ENCODE measurements at regions not wholly inside any gene's neighbourhood (a gene's known extent, or its start where the extent isn't known, plus 50 kb on each side); places are given as distances from the start of the nearest gene placed in this dataset.

GRCh38 chr2:47631792-47632398 is 61.1 kb upstream of the KCNK12 start:
- Histone ChIP-seq H3K4me3 (no peak overlapping the region), H3K9me3 (no peaks in the 10 kb centered on the region), H3K36me3 (no peaks in the 10 kb centered on the region), H3K4me1 (no peaks in the 10 kb centered on the region), H3K27ac (no peak overlapping the region), H3K27me3 (no peaks in the 10 kb centered on the region)
- in situ Hi-C loops (cut with MboI; ENCODE audit: low pct_ligation_motif_present in 1 of 4, low pct_unique_long_range_greater_than_20kb in 1 of 4, low sequenced_read_pairs in 3 of 4) = no loop called here
- TF ChIP-seq EP300 (IDR thresholded peaks at IDR 0.05; ENCODE audit: low read depth) = no peak
- TF ChIP-seq, protein P1, sequence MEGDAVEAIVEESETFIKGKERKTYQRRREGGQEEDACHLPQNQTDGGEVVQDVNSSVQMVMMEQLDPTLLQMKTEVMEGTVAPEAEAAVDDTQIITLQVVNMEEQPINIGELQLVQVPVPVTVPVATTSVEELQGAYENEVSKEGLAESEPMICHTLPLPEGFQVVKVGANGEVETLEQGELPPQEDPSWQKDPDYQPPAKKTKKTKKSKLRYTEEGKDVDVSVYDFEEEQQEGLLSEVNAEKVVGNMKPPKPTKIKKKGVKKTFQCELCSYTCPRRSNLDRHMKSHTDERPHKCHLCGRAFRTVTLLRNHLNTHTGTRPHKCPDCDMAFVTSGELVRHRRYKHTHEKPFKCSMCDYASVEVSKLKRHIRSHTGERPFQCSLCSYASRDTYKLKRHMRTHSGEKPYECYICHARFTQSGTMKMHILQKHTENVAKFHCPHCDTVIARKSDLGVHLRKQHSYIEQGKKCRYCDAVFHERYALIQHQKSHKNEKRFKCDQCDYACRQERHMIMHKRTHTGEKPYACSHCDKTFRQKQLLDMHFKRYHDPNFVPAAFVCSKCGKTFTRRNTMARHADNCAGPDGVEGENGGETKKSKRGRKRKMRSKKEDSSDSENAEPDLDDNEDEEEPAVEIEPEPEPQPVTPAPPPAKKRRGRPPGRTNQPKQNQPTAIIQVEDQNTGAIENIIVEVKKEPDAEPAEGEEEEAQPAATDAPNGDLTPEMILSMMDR (IDR thresholded peaks at IDR 0.05) = no peak
- TF ChIP-seq POLR2AphosphoS5 (IDR thresholded peaks at IDR 0.05) = no peak
- TF ChIP-seq POLR2A (IDR thresholded peaks at IDR 0.05) = no peak
- intact Hi-C loops (cut with DNase I; ENCODE audit: low total_unique reads) = no loop called here
- peak; percentile 30 for DNase-seq
- WGBS, 2 donors (ENCODE audit: low coverage in 1 of 2) = 83% methylated on average over 12 of the region's 12 CpGs; no CpG with 5 or more reads in 1 of the 2 donors

DNA sequence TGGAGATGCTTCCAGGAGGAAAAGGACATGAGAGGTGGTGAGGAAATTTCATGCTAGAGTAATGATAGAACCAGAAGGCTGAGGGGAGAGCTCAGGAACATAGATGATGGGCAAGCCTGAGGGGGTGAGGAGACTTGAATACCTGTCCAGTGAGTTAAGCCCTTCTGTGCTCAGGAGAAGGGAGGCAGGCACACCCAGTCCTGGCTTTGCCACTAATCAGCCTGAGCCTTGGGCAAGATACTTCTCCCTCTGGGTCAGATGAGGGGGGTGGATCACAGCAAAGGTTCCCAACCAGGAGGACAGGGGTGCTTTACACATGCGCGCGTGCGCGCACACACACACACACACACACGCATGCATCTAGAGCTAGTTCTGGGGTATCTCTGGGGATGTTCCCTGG is 60.5 kb upstream of the KCNK12 start:
- Histone ChIP-seq H3K9me3 (no peaks in the 10 kb centered on the region), H3K27me3 (no peaks in the 10 kb centered on the region), H3K27ac (no peak overlapping the region), H3K36me3 (no peaks in the 10 kb centered on the region), H3K4me1 (no peaks in the 10 kb centered on the region), H3K4me3 (no peak overlapping the region)
- WGBS, 2 donors (ENCODE audit: low coverage in 1 of 2) = 91% methylated on average over 6 of the region's 6 CpGs; no CpG with 5 or more reads in 1 of the 2 donors
- no peak for DNase-seq
- intact Hi-C loops (cut with DNase I; ENCODE audit: low total_unique reads) (no loop called here), in situ Hi-C loops (cut with MboI; ENCODE audit: low pct_ligation_motif_present in 1 of 4, low pct_unique_long_range_greater_than_20kb in 1 of 4, low sequenced_read_pairs in 3 of 4) (no loop called here)
- no peak for TF ChIP-seq POLR2AphosphoS5 (IDR thresholded peaks at IDR 0.05)
- no peak for TF ChIP-seq POLR2A (IDR thresholded peaks at IDR 0.05)
- no peak for TF ChIP-seq EP300 (IDR thresholded peaks at IDR 0.05; ENCODE audit: low read depth)
- TF ChIP-seq, protein P1 (IDR thresholded peaks at IDR 0.05) = no peak

- TF ChIP-seq POLR2A (IDR thresholded peaks at IDR 0.05) (no peak), POLR2AphosphoS5 (IDR thresholded peaks at IDR 0.05) (no peak), EP300 (IDR thresholded peaks at IDR 0.05; ENCODE audit: low read depth) (no peak)
- TF ChIP-seq, protein P1 (IDR thresholded peaks at IDR 0.05) = no peak
- Histone ChIP-seq H3K36me3 (no peaks in the 10 kb centered on the region), H3K27me3 (no peaks in the 10 kb centered on the region), H3K4me3 (no peak overlapping the region), H3K4me1 (no peaks in the 10 kb centered on the region), H3K27ac (no peak overlapping the region), H3K9me3 (no peaks in the 10 kb centered on the region)
- in situ Hi-C loops (cut with MboI; ENCODE audit: low pct_ligation_motif_present in 1 of 4, low pct_unique_long_range_greater_than_20kb in 1 of 4, low sequenced_read_pairs in 3 of 4) = no loop called here
- intact Hi-C loops (cut with DNase I; ENCODE audit: low total_unique reads) = no loop called here
- 56 to 88% methylated on average over 1 to 7 of the region's 7 CpGs for WGBS, 2 donors (ENCODE audit: low coverage in 1 of 2)
- no peak for DNase-seq
Measured at GRCh38 chr2:47629501-47630460, 59.0 kb upstream of the KCNK12 start.

GRCh38 chr2:47628904-47629303 is 58.1 kb upstream of the KCNK12 start:
- intact Hi-C loops (cut with DNase I; ENCODE audit: low total_unique reads) (no loop called here), in situ Hi-C loops (cut with MboI; ENCODE audit: low pct_ligation_motif_present in 1 of 4, low pct_unique_long_range_greater_than_20kb in 1 of 4, low sequenced_read_pairs in 3 of 4) (no loop called here)
- 83 to 91% methylated on average over 3 of the region's 3 CpGs for WGBS, 2 donors (ENCODE audit: low coverage in 1 of 2)
- Histone ChIP-seq H3K27me3 (no peaks in the 10 kb centered on the region), H3K9me3 (no peaks in the 10 kb centered on the region), H3K36me3 (no peaks in the 10 kb centered on the region), H3K4me3 (no peak overlapping the region), H3K4me1 (no peaks in the 10 kb centered on the region), H3K27ac (no peak overlapping the region)
- no peak for TF ChIP-seq EP300 (IDR thresholded peaks at IDR 0.05; ENCODE audit: low read depth)
- TF ChIP-seq POLR2AphosphoS5 (IDR thresholded peaks at IDR 0.05) = no peak
- TF ChIP-seq POLR2A (IDR thresholded peaks at IDR 0.05) = no peak
- TF ChIP-seq, protein P1 (IDR thresholded peaks at IDR 0.05) = no peak
- DNase-seq = no peak

Data from transverse colon (tissue), 4 donors.